GM18873 (cell line): ENCODE measurements at regions not wholly inside any gene's neighbourhood (a gene's known extent, or its start where the extent isn't known, plus 50 kb on each side); places are given as distances from the start of the nearest gene placed in this dataset.
"Not testable (repeated sequence)": the region's sequence is repeated elsewhere in the genome, so short reads cannot be mapped to it uniquely, and the experiment has no call there.

Experiments
- ATAC-seq: cut with Tn5 transposase; IDR thresholded peaks from one replicate; pipeline ENCODE4 v1.9.1; 2021; ENCODE audit warnings: mild to moderate bottlenecking, moderate library complexity, moderate number of reproducible peaks; ENCODE audit not compliant: unreplicated experiment, low FRiP score

DNA sequence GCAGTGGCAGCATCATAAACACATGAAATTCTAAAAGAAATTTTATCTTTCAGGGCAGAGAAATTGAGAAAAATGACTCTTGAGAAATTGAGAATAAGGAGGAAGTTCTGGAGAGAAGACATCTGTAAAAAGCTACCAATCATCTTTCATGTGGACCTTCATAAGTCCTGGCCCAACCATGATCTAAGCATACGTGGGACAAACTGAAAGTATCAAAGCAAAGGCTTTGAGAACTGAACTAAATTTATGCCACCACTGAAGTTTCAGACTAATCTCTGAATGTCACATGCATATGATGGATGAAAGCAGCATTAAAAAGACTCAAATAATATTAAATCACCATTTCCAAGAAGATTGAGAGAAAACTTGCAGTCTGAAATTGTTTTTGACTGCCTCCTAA, 1502.8 kb upstream of the LRRTM3 start:
- ATAC-seq: no peak

DNA sequence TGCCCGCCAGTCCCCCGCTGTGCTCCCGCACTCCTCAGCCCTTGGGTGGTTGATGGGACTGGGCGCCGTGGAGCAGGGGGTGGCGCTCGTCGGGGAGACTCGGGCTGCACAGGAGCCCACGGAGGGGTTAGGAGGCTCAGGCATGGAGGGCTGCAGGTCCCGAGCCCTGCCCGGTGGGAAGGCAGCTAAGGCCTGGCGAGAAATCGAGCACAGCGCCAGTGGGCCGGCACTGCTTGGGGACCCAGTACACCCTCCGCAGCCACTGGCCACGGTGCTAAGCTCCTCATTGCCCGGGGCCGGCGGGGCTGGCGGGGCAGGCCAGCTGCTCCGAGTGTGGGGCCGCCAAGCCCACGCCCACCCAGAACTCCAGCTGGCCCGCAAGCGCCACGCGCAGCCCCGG, 1496.5 kb upstream of the LRRTM3 start:
- not testable (repeated sequence) for ATAC-seq

DNA sequence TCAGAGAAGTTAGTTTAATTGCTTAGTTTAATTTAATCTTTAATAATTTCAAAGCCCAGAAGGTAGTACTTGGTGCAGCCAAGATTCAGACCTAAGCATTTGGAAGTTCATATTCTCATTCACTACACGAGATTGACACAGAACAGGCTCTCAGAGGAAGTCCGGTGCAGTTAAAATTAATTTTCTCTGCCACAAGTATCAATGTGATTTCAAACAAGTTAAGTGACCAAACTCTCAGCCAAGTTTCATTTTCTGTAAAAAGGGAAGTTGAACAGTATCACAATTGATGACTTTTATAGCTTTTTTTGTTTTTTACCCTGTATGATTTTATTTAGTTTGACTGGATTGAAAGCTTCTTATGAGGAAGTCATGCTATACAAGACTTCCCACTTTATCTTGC, 1494.9 kb upstream of the LRRTM3 start:
- no peak for ATAC-seq

DNA sequence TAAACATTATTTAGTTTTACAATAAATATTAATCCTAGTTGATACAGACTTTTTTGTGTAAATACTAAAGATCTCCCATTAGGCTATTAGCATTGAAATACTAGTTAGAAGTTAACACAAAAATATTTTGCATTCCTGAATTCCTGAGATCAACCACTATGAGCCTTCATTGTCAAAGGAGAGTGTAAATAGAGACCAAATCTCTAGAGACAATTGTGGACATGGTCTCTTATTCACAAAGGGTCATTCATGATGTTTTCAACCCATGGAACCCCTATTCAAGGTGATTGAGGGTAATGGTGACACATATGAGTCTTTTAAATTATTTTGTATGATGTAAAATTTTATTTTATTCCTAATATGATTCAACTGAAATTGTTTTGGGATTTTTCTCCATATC, 1454.8 kb upstream of the LRRTM3 start:
- no peak for ATAC-seq

DNA sequence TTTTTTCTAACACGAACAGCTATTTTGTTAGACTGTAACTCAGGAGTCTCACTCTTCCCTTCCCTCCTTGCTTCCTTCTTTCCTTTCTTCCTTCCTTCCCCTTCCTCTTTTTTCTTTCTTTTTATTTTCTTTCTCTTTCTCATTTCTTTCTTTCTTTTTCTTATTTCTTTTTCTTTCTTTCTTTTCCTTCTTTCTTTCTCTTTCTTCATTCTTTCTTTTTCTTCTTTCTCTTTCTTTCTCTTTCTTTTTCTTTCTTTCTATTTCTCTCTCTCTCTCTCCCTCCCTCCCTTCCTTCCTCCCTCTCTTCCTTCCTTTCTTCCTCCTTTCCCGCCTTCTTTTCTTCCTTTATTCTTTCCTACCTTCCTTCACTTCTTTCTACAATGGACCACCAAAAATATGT, 1443.0 kb upstream of the LRRTM3 start:
- no peak for ATAC-seq

DNA sequence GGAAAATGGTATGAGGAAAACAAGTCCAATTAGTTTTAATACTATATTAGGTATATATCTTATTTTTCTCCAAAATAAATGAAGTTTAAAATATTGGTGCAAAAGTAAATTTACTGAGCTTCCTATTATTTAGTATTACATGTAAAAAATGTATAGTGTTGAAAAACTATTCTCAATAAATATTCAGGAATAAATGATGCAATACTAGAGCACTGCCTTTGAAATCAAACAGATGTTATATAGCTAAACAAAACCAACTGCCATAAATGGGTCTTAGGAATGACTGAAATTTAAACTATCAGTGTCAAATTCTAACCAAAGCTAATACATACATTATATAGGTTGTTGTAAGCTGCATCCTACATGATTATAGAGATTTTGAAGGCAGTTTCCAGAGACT, 1434.0 kb upstream of the LRRTM3 start:
- no peak for ATAC-seq

DNA sequence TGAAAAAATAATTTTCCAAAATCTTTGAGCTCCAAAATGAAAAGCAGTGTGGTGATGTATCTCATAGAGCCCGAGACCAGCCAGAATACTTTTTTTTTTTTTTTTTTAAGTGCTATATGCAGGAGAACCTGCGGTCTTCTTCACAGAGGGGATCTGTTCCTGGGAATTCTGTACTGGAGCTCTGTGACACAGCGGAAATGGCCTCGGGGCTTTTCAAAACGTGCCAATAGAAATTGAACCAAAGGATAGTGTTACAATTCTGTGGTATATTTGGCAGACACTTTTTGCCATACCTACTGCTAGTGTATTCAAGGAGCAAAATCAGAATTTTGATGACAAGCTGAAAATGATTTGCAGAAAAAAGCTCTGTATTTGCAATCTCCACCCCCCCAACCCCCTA, 1429.3 kb upstream of the LRRTM3 start:
- no peak for ATAC-seq

DNA sequence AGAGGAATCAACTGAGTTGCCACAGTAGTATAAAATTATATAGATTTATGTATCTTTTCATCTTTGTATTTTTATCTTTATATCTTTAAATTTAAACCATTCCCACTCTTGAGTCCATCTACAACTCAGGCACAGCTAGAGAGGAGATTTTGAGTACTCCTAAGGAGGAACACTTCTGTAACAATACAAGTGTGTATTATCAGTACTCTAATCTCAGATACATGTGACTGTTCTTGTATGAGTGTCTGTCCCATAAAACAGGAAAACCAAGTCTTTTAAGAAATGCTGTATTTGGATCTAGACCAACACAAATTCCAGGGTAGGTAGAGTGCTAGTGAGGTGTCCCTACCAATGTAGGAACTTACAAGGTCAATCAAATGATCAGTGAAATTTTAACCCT, 1428.0 kb upstream of the LRRTM3 start:
- no peak for ATAC-seq

DNA sequence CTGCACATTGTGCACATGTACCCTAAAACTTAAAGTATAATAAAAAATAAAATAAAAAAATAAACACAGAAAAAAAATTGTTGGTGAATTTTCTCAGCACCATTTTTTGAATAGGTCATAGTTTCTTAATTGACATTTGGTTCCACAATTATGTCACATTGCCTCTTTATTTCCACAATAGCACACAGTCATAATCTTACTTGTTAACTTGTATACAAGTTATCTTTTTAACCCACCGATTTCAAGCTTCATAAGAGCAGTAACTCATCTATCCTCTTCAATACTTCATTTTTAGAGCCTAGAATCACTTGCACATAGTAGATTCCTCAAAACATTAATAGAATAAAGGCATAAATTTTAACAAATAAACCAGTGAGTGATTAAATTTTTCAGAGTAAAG, 1425.1 kb upstream of the LRRTM3 start:
- ATAC-seq: no peak

DNA sequence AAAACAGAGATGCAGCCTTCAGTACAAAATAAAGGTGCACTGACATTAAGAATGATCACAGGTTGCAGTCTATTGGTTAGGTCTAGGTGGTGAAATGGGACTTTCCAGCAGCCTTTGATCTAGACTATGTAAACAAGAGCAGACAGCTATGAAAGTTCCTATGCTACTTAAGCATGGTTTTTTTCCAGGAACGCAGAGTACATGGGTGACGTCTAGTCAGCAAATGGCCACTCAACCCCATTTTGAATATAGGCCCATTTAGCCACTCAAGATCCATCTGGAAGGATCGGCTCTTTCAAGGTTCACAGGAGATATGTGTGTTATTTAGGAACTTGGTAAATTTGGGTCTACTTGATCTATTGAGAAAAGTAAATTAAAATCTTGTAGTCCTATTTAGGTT, 1424.6 kb upstream of the LRRTM3 start:
- peak; percentile 86 for ATAC-seq

DNA sequence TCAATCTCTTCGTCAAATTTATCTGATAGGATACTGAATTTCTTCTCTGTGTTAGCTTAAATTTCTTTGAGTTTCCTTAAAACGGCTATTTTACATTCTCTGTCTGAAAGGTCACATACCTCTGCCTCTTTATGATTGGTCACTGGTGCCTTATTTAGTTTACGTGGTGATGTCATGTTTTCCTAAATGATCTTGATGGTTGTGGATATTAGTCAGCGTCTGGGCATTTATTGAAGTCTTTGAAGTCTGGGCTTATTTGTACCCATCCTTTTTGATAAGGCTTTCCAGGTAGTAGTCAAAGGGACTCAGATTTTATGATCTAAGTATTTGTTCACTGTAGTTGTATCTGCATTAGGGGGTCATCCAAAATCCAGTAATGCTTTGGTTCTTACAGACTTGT, 1407.5 kb upstream of the LRRTM3 start:
- ATAC-seq: no peak

DNA sequence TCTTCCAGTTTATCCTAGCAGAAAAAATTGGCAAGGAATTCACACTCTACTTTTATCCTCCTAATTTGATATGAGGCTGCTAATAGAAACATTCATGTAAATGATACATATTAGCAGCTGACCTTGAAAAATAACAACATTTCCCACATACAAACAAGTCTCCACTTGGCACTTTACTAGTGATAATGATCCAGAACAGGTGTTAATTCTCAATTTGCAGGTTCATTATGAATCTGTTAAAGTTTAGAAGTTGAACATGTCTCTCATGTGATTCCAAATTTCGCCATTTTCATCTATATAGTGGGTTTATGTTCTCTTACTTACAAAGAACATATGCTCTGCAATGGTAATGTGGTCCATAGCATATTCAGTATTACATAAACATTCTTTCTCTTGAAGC, 1396.8 kb upstream of the LRRTM3 start:
- ATAC-seq: no peak

DNA sequence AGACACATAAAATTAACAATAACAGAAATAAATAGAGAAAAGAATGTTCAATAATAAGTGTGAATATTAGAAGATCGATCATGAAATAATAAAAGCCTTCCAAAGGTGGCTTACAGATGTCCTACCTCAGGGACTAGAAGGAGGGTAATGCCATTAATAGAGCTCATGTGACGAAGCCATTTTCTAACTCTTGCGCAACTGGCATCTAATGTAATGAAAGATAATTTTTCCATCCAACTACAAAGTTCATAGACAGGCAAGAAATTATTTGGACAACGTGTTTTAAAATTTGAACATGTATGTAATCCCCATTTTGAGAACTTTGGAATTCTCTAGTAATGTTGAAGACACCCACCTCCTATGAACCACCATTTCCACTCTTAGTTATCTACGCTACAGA, 1394.3 kb upstream of the LRRTM3 start:
- ATAC-seq: no peak

DNA sequence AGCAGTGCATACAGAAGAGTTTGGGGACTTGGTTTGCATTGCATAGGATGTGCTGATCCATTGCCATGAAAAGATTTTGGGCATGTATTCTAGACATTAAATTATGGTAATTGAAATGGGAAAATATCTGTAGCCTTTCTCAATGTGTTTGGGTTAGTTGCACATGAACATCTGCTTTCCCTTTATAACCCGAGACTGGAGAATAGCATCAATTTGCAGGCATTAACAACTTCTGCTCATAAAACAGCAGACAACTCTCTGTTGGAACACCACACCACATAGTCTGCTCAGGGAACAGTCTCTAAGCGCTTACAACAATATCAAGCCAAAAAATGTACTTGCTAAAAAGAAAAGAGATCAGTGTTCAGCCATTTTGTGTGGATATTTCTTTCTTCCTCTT, 1391.1 kb upstream of the LRRTM3 start:
- ATAC-seq: no peak

DNA sequence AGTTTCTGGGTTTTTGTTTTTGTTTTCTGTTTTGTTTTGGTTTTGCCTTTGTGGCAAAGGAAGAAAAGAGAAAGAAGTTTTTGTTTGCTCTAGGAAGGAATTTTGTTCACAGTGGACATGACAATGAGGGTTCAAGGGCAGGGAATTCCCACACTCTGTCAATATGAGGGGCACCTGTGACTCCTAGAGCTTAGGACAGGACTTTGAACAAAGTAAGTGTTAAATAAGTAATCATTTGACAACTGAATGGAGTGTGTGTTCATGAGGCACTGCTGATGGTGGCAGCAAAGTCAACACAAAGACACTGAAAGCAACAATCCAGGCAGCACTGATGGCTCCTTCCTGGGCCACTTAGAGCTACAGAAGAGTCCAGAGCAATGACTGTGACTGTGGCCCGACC, 1381.1 kb upstream of the LRRTM3 start:
- ATAC-seq: no peak

DNA sequence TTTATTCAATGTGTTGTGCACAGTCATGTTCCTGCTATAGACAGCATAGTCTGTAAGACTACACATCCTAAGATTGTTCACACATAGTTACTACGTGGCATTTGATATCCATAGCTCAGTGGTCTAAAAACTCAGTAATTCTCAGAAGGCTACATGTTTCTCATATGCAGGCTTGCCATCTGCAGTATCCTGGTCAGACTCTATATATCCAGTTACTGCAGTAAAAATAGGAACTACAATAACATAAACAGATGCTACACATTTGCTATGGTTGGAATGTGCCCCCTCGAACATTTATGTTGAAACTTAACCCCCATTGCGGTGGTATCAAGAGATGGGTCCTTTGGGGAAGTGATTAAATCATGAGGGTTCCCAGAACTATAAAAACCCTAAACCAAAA, 1377.8 kb upstream of the LRRTM3 start:
- ATAC-seq: no peak

DNA sequence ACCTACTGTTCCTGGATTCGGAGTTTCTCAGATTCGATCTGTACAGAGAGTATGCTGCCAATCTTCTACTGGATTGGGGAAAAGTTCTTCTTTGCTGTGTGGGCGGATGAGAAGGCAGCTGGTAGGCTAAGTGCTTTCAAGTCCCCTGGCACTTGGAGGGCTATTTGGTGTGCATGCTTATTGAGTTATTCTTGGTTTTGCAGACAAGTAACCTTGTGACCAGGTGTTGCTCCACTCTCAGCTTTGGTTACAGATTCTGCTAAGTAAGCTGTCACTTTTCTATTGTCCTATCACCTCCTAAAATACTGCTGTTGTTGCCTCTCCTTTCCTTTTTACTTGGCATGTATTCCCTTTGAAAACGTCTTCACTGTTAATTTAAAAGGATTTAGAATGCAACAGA, 1375.1 kb upstream of the LRRTM3 start:
- no peak for ATAC-seq

DNA sequence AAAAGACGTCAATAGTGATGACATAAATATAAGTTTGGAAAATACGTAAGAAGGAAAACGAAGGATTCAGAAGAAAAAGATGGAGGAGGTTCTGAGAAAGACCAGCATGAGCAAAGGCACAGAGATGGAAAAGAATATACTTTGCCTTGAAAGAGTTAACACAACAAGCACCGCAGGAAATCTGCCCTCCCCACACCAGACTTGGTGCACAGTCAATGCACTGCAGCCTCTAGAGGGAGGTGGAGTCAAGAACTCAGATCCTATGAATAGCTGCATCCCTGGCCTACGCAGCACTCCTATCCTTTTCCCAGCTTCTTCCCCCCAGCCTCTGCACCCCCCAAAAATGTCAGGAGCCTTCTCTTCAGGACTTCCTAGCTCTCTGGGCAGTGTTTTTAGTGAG, 1370.6 kb upstream of the LRRTM3 start:
- ATAC-seq: no peak

DNA sequence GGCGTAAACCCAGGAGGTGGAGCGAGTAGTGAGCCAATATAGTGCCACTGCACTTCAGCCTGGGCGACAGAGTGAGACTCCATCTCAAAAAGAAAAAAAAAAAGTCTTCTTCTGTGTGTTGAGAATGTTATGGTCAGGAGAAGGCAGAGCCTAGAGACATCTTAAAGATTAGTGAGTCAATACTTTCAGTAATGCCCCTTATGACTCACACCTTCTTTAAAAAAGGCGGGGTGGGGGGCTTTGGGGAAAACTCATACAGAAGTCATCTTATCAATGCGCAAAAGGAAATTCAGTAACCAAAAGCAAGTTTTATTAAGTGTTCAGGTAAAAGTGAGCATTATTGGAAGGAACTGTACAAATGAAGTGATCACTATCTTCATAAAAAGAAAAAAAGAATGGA, 1369.8 kb upstream of the LRRTM3 start:
- no peak for ATAC-seq

DNA sequence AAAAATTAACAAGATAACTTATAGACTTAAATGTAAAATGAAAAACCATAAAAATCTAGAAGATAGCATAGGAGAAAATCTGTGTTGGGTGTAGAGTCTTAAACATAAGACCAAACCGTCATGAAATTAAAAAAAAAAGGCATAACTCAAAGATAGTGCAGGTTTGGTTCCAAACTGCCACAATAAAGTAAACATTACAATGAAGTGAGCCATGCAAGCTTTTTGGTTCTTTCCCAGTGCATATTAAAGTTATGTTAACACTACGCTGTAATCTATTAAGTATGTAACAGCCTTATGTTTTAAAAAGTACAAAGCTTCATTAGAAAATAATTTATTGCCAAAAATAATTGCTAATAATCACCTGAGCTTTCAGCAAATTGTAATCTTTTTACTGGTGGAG, 1366.5 kb upstream of the LRRTM3 start:
- ATAC-seq: no peak

DNA sequence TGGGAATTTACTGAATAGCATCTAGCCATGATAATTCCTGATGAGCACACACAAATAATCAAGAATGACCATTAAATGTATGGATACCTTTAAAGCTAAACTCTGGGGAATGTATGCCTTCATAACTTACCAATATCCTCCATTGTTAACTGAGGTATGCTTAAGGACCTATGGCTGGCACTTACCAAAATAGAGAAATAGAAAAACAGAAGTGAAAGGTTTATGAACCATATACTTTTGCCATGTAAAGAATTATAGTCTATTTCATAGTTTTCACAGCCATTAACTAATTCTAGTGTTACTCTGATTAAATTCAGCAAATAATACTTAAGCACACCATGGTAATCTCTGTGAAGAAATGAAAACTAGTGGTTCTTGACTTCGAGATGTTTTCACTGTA, 1360.6 kb upstream of the LRRTM3 start:
- no peak for ATAC-seq

DNA sequence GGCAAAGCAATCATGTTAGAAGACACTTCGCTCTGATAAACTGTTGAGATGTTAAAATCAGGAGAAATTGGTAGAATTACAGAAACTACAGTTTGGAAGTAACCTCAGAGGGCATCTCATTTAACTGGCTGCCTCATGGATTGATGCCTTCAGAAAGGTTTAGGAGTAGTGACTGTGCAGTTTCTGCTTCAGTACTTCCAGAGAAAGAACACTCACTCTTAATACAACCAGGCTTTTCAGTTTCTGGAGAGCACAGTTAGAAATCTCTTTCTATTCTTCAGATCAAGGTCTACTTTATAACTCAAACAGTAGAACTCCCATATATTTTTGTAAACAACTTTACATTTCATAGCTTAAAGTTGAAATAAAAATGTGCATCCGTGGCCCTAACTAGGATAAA, 1358.9 kb upstream of the LRRTM3 start:
- no peak for ATAC-seq

DNA sequence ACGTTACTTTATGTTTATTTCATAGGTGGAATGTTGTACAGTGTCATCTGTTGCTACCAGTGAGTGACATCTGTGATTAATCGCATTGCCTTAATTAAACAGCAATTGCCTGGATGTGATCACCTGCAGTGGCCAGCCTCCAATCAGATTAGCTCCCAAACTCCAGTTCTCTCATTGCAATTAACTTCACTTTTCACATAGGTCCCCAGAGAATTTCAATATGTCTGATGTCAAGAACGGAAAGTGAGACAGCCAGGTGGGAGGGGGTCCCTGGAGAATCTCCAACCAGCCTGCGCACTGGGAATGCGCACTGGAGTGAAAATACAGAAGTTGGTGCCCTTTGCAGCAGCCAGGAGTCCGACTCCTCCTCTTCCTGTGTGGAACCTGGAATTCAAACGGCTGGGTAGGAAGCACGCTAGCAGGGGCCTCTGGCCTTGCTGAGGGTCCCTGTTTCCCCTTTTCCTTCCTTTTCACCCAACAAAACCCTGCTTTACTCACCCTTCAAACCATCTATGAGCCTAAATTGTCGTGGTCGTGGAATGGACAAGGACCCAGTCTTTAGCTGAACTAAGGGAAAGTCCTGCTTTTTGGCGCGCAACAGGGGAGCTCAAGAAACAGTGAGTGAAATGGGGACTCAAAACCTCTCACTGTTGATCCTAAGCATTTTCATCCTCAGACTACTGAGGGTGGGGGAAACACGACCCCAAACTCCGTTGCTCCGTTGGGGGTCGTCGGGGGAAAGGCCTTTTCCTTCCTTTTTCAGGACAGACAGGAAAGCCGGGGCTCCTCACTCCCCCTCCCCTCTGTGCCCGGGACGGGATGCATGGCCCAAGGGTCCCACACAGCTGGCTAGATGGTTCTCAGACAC, 1355.5 kb upstream of the LRRTM3 start:
- ATAC-seq: no peak
